GM21367 (cell line): ENCODE measurements at regions not wholly inside any gene's neighbourhood (a gene's known extent, or its start where the extent isn't known, plus 50 kb on each side); places are given as distances from the start of the nearest gene placed in this dataset.
"Not testable (repeated sequence)": the region's sequence is repeated elsewhere in the genome, so short reads cannot be mapped to it uniquely, and the experiment has no call there.

Experiments
- ATAC-seq: cut with Tn5 transposase; IDR thresholded peaks from one replicate; pipeline ENCODE4 v1.9.1; 2021; ENCODE audit not compliant: unreplicated experiment

GRCh38 chr10:9299966-9300365 is 1245.5 kb downstream of the GATA3 start:
- no peak for ATAC-seq

- no peak for ATAC-seq
Measured at GRCh38 chr10:9301148-9301547, 1246.7 kb downstream of the GATA3 start.

- ATAC-seq: no peak
Measured at GRCh38 chr10:9301554-9301953, 1247.1 kb downstream of the GATA3 start.

GRCh38 chr10:9302140-9302746 is 1247.8 kb downstream of the GATA3 start:
- ATAC-seq: no peak

GRCh38 chr10:9305018-9305655 is 1250.6 kb downstream of the GATA3 start:
- ATAC-seq: no peak

- no peak for ATAC-seq
Measured at GRCh38 chr10:9311702-9312499, 1257.4 kb downstream of the GATA3 start.

GRCh38 chr10:9315292-9315691 is 1260.8 kb downstream of the GATA3 start:
- ATAC-seq: no peak

- no peak for ATAC-seq
Measured at GRCh38 chr10:9331583-9332008, 1277.1 kb downstream of the GATA3 start.

- no peak for ATAC-seq
Measured at GRCh38 chr10:9334270-9334669, 1279.8 kb downstream of the GATA3 start.

- no peak for ATAC-seq
Measured at GRCh38 chr10:9339716-9340115, 1285.2 kb downstream of the GATA3 start.

GRCh38 chr10:9342885-9343570 is 1288.5 kb downstream of the GATA3 start:
- ATAC-seq: no peak

- not testable (repeated sequence) for ATAC-seq
Measured at GRCh38 chr10:9347933-9348332, 1293.4 kb downstream of the GATA3 start.

- no peak for ATAC-seq
Measured at GRCh38 chr10:9357471-9357870, 1303.0 kb downstream of the GATA3 start.

- ATAC-seq: no peak
Measured at GRCh38 chr10:9362721-9363120, 1308.2 kb downstream of the GATA3 start.

- no peak for ATAC-seq
Measured at GRCh38 chr10:9379183-9379582, 1324.7 kb downstream of the GATA3 start.

- ATAC-seq: no peak
Measured at GRCh38 chr10:9381733-9382532, 1327.4 kb downstream of the GATA3 start.

GRCh38 chr10:9382533-9382866 is 1328.0 kb downstream of the GATA3 start:
- no peak for ATAC-seq

- ATAC-seq: no peak
Measured at GRCh38 chr10:9390516-9390915, 1336.0 kb downstream of the GATA3 start.

GRCh38 chr10:9399275-9399983 is 1344.9 kb downstream of the GATA3 start:
- ATAC-seq: no peak

- ATAC-seq: not testable (repeated sequence)
Measured at GRCh38 chr10:9402067-9402466, 1347.6 kb downstream of the GATA3 start.
